ENCODE measurements at regions not wholly inside any gene's neighbourhood (a gene's known extent, or its start where the extent isn't known, plus 50 kb on each side); places are given as distances from the start of the nearest gene placed in this dataset.
"Not testable (repeated sequence)": the region's sequence is repeated elsewhere in the genome, so short reads cannot be mapped to it uniquely, and the experiment has no call there.

GRCh38 chr22:49476800-49477400, 350.8 kb downstream of the BRD1 start:
- no peak for DNase-seq

- no peak for DNase-seq
Measured at GRCh38 chr22:49476176-49476575, 351.5 kb downstream of the BRD1 start.

GRCh38 chr22:49475253-49475652, 352.4 kb downstream of the BRD1 start:
- no peak for DNase-seq

GRCh38 chr22:49473286-49473685, 354.4 kb downstream of the BRD1 start:
- no peak for DNase-seq

- DNase-seq = no peak
Measured at GRCh38 chr22:49470741-49471503, 356.8 kb downstream of the BRD1 start.

GRCh38 chr22:49469896-49470740, 357.6 kb downstream of the BRD1 start:
- DNase-seq = no peak

GRCh38 chr22:49468487-49469198, 359.0 kb downstream of the BRD1 start:
- no peak for DNase-seq

- DNase-seq = no peak
Measured at GRCh38 chr22:49466878-49467595, 360.6 kb downstream of the BRD1 start.

- no peak for DNase-seq
Measured at GRCh38 chr22:49464037-49464436, 363.6 kb downstream of the BRD1 start.

GRCh38 chr22:49462795-49463194, 364.9 kb downstream of the BRD1 start:
- no peak for DNase-seq

GRCh38 chr22:49462291-49462690, 365.4 kb downstream of the BRD1 start:
- no peak for DNase-seq

GRCh38 chr22:49461674-49462073, 366.0 kb downstream of the BRD1 start:
- no peak for DNase-seq

- no peak for DNase-seq
Measured at GRCh38 chr22:49460592-49461281, 366.9 kb downstream of the BRD1 start.

- DNase-seq = no peak
Measured at GRCh38 chr22:49460091-49460490, 367.6 kb downstream of the BRD1 start.

- DNase-seq = no peak
Measured at GRCh38 chr22:49458708-49459099, 369.0 kb downstream of the BRD1 start.

GRCh38 chr22:49457946-49458707, 369.5 kb downstream of the BRD1 start:
- no peak for DNase-seq

GRCh38 chr22:49457146-49457545, 370.5 kb downstream of the BRD1 start:
- no peak for DNase-seq

GRCh38 chr22:49455595-49455994, 372.1 kb downstream of the BRD1 start:
- DNase-seq = no peak

GRCh38 chr22:49454726-49455125, 372.9 kb downstream of the BRD1 start:
- no peak for DNase-seq

GRCh38 chr22:49453771-49454170, 373.9 kb downstream of the BRD1 start:
- DNase-seq = no peak

- not testable (repeated sequence) for DNase-seq
Measured at GRCh38 chr22:49453019-49453418, 374.7 kb downstream of the BRD1 start.

Data from stimulated activated CD4-positive, alpha-beta T cell treated with anti-CD3 and anti-CD28 coated beads, Interleukin-12 subunit alpha, Interleukin-12 subunit beta, amount 100 ng/mL, for 4 hours (primary cell).